SW480 (cell line): ENCODE measurements at regions not wholly inside any gene's neighbourhood (a gene's known extent, or its start where the extent isn't known, plus 50 kb on each side); places are given as distances from the start of the nearest gene placed in this dataset.
A peak's percentile ranks its signal among the peaks of the same experiment; 100 is the strongest.
"Not testable (repeated sequence)": the region's sequence is repeated elsewhere in the genome, so short reads cannot be mapped to it uniquely, and the experiment has no call there.

Source experiments
- DNase-seq: peaks from one replicate; pipeline ENCODE4 v3.0.0-alpha.2; 2016; ENCODE audit warnings: low spot score

GRCh38 chr22:22697377-22698117, 53.1 kb downstream of the GGTLC2 start:
- no peak for DNase-seq

GRCh38 chr22:22698263-22698750, 53.9 kb downstream of the GGTLC2 start:
- DNase-seq: no peak

- no peak for DNase-seq
These were observed 56.2 kb downstream of the GGTLC2 start for GRCh38 chr22:22700631-22701030.

DNA sequence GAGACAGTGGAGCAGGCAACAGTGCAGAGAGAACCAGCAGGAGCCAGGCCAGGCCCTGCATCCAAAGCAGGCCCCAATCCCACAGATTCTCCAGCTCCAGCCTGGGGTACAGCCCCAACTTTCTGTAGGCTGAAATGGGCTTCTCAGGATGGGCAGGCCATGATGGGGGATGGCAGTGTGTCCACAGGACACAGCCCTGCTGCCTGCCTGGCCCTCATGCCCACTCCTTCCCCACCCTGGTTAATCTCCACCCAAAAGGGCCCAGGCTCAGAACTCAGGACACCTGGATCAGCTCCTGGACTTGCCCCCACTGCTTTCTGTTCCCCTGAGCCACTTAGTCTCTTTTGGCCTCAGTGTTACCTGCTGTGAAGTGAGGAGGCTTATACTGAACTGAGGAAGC, 57.1 kb downstream of the GGTLC2 start:
- DNase-seq: not testable (repeated sequence)

GRCh38 chr22:22702237-22703202, 58.1 kb downstream of the GGTLC2 start:
- DNase-seq: no peak

DNA sequence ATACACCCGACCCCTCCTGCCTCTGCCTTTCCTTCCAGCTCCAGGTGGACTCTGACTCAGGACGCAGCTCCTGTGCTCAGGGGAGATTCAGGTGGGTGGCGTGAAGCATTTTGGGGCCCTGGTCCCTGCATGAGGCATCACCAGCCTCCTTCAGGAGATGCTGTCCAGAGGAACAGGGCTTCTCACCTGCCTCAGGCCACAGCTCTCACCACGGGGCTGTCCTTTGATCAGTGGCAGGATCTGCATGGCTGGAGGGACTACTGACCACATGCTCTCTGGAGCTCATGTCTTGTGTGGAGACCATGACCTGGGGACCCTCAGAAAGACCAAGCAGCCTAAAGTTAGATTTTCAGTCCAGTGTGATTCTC, 58.8 kb downstream of the GGTLC2 start:
- DNase-seq: no peak

DNA sequence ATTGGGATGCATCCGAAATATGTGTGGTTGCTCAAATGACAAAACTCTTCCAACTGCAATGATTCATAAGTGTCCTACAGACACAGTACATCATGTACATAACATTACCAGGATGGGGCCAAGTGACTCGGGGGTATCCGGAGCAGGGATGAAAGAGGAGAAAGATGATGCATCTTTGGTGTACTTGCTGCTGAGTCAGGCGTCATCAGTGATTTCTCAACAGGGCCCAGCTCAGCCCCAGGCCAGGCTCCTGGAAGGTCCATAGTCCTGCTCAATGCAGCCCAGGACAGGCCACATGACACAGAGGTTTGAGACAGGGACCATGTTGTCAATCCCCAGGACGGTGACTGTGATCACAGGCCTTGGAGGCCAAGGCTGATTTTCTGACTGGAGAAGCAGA, 59.3 kb downstream of the GGTLC2 start:
- DNase-seq: no peak

DNA sequence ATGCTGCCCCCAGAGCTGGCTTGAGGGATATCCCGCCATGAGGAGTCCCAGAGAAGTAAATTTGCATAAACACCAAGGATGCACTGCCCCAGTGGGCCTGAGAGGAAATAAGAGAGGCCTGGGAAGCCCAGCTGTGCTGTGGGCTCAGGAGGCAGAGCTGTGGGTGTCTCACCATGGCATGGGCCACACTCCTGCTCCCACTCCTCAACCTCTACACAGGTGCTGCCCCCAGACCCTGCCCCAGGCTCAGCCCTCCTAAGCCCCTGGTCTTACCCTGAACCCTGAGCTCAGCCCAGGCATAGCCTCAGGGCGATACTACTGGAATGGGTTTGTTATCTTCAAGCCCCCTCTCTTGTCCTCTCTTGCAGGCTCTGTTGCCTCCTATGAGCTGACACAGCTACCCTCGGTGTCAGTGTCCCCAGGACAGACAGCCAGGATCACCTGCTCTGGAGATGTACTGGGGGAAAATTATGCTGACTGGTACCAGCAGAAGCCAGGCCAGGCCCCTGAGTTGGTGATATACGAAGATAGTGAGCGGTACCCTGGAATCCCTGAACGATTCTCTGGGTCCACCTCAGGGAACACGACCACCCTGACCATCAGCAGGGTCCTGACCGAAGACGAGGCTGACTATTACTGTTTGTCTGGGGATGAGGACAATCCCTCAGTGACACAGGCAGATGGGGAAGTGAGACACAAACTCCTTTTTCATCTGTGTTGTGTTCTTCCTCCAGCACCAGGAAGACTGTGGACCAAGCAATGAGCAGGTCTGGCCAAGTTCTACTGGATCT, 59.9 kb downstream of the GGTLC2 start:
- no peak for DNase-seq

DNA sequence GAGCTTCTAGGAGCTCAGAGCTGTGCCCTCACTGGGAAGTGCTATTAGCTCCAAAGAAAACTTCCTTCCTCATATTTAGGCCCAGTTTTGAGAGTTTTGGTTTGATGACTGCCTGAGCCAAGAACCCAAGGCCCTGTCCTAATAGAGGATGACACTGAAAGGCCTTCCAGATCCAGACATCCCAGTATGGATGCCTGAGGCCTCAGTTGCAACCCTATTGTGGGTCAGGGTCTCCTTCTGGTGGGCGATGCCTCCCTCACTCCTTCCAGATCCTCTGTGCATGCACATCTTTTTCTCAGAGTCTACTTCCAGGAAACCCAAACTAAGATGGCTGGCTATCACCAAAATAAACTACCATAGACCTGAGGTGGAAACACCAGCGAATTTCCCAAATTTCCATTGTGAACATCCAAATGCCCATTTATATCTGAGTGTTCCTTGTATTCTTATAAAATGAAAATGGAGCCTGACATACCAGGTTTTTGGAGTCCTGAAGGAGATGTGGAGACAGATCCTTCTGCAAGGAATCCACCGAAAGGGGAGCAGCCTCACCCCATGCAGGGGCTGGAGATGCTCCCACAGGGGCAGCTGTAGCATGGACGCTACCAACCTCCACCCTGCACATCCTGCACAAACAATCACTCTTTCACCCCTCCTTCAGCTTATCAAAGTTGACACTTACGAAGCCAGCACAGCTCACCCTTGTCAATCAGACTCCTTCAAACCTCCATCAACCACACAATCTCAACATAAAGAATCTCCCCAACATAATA, 61.1 kb downstream of the GGTLC2 start:
- no peak for DNase-seq

GRCh38 chr22:22706253-22706915, 62.0 kb downstream of the GGTLC2 start:
- no peak for DNase-seq

DNA sequence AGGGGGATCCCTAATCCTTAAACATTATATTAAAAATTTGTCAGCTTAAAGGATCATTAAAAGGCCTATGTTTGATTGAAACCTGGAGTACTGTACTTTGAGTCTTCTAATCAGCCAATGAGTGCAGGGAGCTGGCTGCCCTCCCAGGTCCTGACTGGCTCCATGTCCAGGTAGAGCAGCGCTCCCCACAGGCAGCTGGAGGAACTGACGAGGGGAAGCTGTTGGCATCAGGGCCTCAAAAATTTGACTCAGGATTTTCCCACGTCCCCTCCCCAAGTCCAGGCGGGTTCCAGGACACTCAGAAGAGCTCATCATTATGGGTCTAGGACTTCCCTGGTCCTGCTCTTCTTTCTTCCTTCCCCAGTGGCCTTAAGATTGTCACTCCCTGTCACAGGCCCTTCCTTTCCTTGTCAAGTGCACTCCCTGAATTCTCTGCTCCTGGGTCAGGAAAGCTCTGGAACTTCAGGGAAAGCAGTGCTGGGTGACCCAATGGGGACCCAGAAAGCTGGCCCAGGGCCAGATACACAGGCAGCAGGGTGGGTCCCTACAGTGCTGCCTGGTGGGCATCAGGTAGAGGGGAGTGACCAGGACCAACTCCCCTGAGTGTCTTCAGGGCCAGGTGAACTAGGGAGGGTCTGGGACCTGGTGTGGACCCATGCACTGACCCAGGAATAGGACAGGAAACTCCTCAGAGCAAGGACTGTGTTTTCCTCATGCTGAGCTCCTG, 65.5 kb downstream of the GGTLC2 start:
- DNase-seq: no peak

DNA sequence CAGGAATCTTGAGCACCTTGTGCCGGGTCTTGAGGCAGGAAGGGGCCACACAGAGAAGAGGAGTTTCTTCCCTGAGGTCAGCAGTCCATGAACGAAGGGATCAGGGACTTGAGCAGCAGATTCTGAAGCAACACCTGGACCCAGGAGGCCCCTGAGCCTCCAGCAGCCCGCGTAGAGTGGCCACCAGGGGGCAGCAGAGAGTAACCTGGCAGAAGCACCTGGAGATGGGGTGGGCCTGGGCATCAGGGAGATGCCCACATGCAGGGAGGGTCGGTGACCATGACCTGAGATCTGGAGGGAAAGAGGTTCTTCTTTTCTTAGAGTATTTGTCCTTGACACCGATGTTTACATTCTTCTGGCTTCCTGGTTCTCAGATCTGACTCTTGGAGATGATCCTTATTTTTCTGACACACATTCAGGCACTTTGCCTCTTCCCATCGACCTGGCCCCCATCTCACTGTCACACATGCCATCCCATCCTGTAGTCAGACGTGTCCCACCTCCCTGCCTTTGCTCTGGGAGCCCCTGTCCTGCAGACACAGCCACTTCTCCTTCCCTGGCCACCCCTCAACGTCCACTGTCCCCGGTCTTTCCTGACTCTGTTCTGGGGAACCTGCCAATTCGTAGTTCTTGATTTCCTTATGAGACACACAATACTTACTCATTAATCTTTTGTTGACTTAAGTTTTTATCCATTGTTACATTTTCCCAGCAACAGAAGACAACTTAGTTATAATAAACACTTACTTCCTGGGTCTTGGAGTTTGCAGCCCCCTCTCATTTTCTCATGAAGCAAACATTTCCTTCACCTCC, 66.5 kb downstream of the GGTLC2 start:
- DNase-seq: peak; percentile 14

- DNase-seq: no peak
These were observed 67.1 kb downstream of the GGTLC2 start for GRCh38 chr22:22711532-22711913.

DNA sequence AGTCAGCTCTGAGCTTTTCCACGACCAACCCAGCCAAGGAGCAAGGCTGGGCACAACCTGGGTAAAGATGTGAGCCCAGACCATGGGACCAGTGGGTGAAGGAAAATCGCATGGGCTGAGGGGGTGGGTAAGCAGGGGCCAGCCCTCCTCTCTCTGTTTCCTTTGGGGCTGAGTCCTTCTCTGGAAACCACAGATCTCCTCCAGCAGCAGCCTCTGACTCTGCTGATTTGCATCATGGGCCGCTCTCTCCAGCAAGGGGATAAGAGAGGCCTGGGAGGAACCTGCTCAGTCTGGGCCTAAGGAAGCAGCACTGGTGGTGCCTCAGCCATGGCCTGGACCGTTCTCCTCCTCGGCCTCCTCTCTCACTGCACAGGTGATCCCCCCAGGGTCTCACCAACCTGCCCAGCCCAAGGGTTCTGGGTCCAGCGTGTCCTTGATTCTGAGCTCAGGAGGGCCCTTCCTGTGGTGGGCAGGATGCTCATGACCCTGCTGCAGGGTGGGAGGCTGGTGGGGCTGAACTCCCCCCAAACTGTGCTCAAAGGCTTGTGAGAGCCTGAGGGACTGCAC, 67.8 kb downstream of the GGTLC2 start:
- DNase-seq: no peak

- DNase-seq: no peak
These were observed 68.4 kb downstream of the GGTLC2 start for GRCh38 chr22:22712666-22713365.

- no peak for DNase-seq
These were observed 69.0 kb downstream of the GGTLC2 start for GRCh38 chr22:22713416-22713815.

DNA sequence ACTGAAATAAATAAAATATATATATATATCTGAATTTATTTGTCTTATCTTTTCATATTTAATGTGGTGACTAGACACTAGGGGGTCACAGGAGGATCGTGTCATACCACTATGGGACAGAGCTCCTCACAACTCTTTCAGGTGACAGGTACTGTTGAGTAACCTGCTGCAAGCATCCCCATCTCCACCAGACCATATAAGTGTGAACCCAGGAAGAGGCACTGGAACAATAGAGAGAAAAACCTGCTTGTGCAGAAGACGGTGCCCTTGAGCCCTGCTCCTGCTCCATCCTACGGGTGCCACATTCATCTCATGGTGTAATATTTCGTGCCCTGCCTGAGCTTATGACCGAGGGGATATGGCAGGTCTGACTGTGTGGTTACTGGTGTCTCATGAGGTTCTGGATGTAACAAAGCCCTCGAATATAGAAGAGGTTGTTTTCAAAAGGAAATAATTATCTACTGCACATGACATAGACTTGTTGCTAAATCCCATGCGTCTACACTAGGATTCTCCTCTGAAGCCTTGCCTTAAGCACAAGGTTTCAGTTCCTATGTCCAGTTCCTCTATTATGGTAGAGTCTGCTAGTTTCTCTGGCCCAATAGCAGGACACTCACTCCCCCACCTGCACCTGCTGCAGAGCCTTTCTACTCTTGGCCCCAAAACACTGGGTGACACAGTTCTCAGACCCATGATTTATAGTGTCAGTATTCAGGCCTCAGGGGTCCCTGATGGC, 70.4 kb downstream of the GGTLC2 start:
- no peak for DNase-seq
